Keratinocyte (primary cell): ENCODE measurements at regions not wholly inside any gene's neighbourhood (a gene's known extent, or its start where the extent isn't known, plus 50 kb on each side); places are given as distances from the start of the nearest gene placed in this dataset.

Experiments
- DNase-seq: peaks from one replicate; pipeline ENCODE4 v3.0.0-alpha.2; 2011; ENCODE audit warnings: low read depth, missing footprints, low spot score
- FAIRE-seq: peaks from 2 replicates; lab custom pipeline; 2011; peaks lifted over from hg19 to GRCh38; lab: Jason Lieb, UNC
- H2AFZ ChIP-seq: 2 replicates; pipeline ENCODE4 v1.6.0; 2012; ENCODE audit warnings: low read length, control low read depth, inconsistent platforms; ENCODE audit not compliant: control insufficient read depth
- H3K27ac ChIP-seq: 2 replicates; pipeline ENCODE4 v1.5.1; 2011; ENCODE audit warnings: low read length; ENCODE audit not compliant: control insufficient read depth, insufficient read depth
- H3K27me3 ChIP-seq: 3 replicates; pipeline ENCODE4 v1.6.0; 2011; ENCODE audit warnings: low read length; ENCODE audit not compliant: control insufficient read depth, insufficient read depth; ENCODE audit errors: extremely low read depth
- H3K36me3 ChIP-seq, 2 experiments: 2 replicates in 1 of 2; 3 replicates in 1 of 2; pipeline ENCODE4 v1.5.1; 2011; ENCODE audit warnings: low read length in 2 of 2, mild to moderate bottlenecking in 1 of 2; ENCODE audit not compliant: control insufficient read depth in 2 of 2, insufficient read depth in 2 of 2; ENCODE audit errors: extremely low read depth in 1 of 2
- H3K4me1 ChIP-seq: 3 replicates; pipeline ENCODE4 v1.5.1; 2011; ENCODE audit warnings: low read length; ENCODE audit not compliant: control insufficient read depth, insufficient read depth; ENCODE audit errors: extremely low read depth
- H3K4me2 ChIP-seq: 3 replicates; pipeline ENCODE4 v1.6.0; 2011; ENCODE audit warnings: low read depth, low read length; ENCODE audit not compliant: control insufficient read depth, insufficient read depth; ENCODE audit errors: extremely low read depth
- H3K4me3 ChIP-seq, 3 experiments: fragments of 200-600 bp in 1 of 3; sonication (generic) in 1 of 3; 2 replicates in 2 of 3; 3 replicates in 1 of 3; pipeline ENCODE4 v1.5.1; 2011 to 2016; ENCODE audit warnings: low read length in 3 of 3, mild to moderate bottlenecking in 3 of 3, control low read depth in 2 of 3, inconsistent platforms in 1 of 3, low read depth in 1 of 3, mixed read lengths in 1 of 3, mixed run types in 1 of 3, moderate library complexity in 1 of 3; ENCODE audit not compliant: control insufficient read depth in 2 of 3, insufficient read depth in 2 of 3; ENCODE audit errors: extremely low read depth in 1 of 3
- H3K79me2 ChIP-seq: 2 replicates; pipeline ENCODE4 v1.6.0; 2012; ENCODE audit warnings: low read length; ENCODE audit not compliant: control insufficient read depth, insufficient read depth
- H3K9ac ChIP-seq: 3 replicates; pipeline ENCODE4 v1.6.0; 2011; ENCODE audit warnings: low read length; ENCODE audit not compliant: control insufficient read depth, insufficient read depth; ENCODE audit errors: extremely low read depth
- H3K9me1 ChIP-seq: 3 replicates; pipeline ENCODE4 v1.6.0; 2011; ENCODE audit warnings: low read length; ENCODE audit not compliant: control insufficient read depth, insufficient read depth; ENCODE audit errors: extremely low read depth
- H3K9me3 ChIP-seq: 2 replicates; pipeline ENCODE4 v1.5.1; 2012; ENCODE audit warnings: low read depth, low read length; ENCODE audit not compliant: control insufficient read depth
- H4K20me1 ChIP-seq: 3 replicates; pipeline ENCODE4 v1.6.0; 2011; ENCODE audit warnings: low read length; ENCODE audit not compliant: control insufficient read depth, insufficient read depth; ENCODE audit errors: extremely low read depth
- EZH2 ChIP-seq: IDR thresholded peaks from one replicate; pipeline ENCODE4 v1.6.1; 2012; ENCODE audit warnings: inconsistent platforms, mild to moderate bottlenecking, low read length, moderate library complexity
- dilution Hi-C: fragments of 300-500 bp; cut with MboI; formaldehyde crosslinking; loops from one replicate; pipeline ENCODE4 v1.7.0; 2020; ENCODE audit warnings: low sequenced_read_pairs; ENCODE audit not compliant: extremely low pct_ligation_motif_present
- TF ChIP-seq, protein P1 (sequence below), 3 experiments: IDR thresholded peaks in 1 of 3; conservative IDR thresholded peaks in 1 of 3; optimal IDR thresholded peaks in 1 of 3; 2 replicates in 2 of 3; 3 replicates in 1 of 3; pipeline versions ENCODE3 to v1.5.1; 2011; ENCODE audit warnings: low read length in 3 of 3, mild to moderate bottlenecking in 3 of 3, moderate library complexity in 2 of 3, control low read depth in 1 of 3, inconsistent platforms in 1 of 3; ENCODE audit not compliant: insufficient read depth in 2 of 3; ENCODE audit errors: extremely low read depth in 1 of 3

GRCh38 chr5:74167206-74167929, 473.2 kb downstream of the ENC1 start:
- no peak for DNase-seq
- no peaks in the 10 kb centered on the region for H3K4me1 ChIP-seq
- no peak overlapping the region for H3K4me2 ChIP-seq
- peak; percentile 68 for FAIRE-seq
- no peaks in the 10 kb centered on the region for H3K79me2 ChIP-seq
- no peak for TF ChIP-seq EZH2
- TF ChIP-seq, protein P1, sequence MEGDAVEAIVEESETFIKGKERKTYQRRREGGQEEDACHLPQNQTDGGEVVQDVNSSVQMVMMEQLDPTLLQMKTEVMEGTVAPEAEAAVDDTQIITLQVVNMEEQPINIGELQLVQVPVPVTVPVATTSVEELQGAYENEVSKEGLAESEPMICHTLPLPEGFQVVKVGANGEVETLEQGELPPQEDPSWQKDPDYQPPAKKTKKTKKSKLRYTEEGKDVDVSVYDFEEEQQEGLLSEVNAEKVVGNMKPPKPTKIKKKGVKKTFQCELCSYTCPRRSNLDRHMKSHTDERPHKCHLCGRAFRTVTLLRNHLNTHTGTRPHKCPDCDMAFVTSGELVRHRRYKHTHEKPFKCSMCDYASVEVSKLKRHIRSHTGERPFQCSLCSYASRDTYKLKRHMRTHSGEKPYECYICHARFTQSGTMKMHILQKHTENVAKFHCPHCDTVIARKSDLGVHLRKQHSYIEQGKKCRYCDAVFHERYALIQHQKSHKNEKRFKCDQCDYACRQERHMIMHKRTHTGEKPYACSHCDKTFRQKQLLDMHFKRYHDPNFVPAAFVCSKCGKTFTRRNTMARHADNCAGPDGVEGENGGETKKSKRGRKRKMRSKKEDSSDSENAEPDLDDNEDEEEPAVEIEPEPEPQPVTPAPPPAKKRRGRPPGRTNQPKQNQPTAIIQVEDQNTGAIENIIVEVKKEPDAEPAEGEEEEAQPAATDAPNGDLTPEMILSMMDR (optimal IDR thresholded peaks at IDR 0.05 in 1 of 3, IDR thresholded peaks at IDR 0.05 in 1 of 3, conservative IDR thresholded peaks at IDR 0.05 in 1 of 3; ENCODE audit: extremely low read depth in 1 of 3, insufficient read depth in 2 of 3, low read length in 3 of 3): no peak
- H4K20me1 ChIP-seq: no peaks in the 10 kb centered on the region
- H2AFZ ChIP-seq: no peak overlapping the region
- H3K9ac ChIP-seq: no peak overlapping the region
- no peaks in the 10 kb centered on the region for H3K27me3 ChIP-seq
- dilution Hi-C loops: no loop called here
- no peak overlapping the region for H3K4me3 ChIP-seq
- H3K9me3 ChIP-seq: no peaks in the 10 kb centered on the region
- no peaks in the 10 kb centered on the region for H3K36me3 ChIP-seq
- H3K27ac ChIP-seq: no peak overlapping the region
- H3K9me1 ChIP-seq: no peaks in the 10 kb centered on the region

GRCh38 chr5:74166064-74166463, 474.5 kb downstream of the ENC1 start:
- Histone ChIP-seq H3K9me1 (no peaks in the 10 kb centered on the region), H3K36me3 (no peaks in the 10 kb centered on the region), H3K9me3 (no peaks in the 10 kb centered on the region), H3K27me3 (no peaks in the 10 kb centered on the region), H3K79me2 (no peaks in the 10 kb centered on the region), H3K4me3 (no peak overlapping the region), H3K4me2 (no peak overlapping the region), H3K9ac (no peak overlapping the region), H3K27ac (no peak overlapping the region), H4K20me1 (no peaks in the 10 kb centered on the region), H2AFZ (no peak overlapping the region), H3K4me1 (no peaks in the 10 kb centered on the region)
- DNase-seq (no peak), FAIRE-seq (no peak)
- dilution Hi-C loops: no loop called here
- no peak for TF ChIP-seq EZH2
- TF ChIP-seq, protein P1 (optimal IDR thresholded peaks at IDR 0.05 in 1 of 3, IDR thresholded peaks at IDR 0.05 in 1 of 3, conservative IDR thresholded peaks at IDR 0.05 in 1 of 3; ENCODE audit: extremely low read depth in 1 of 3, insufficient read depth in 2 of 3, low read length in 3 of 3): no peak
